Stimulated activated CD4-positive, alpha-beta T cell treated with anti-CD3 and anti-CD28 coated beads, Interleukin-1b, Interleukin-23, amount 100 ng/mL, for 24 hours (primary cell): ENCODE measurements at regions not wholly inside any gene's neighbourhood (a gene's known extent, or its start where the extent isn't known, plus 50 kb on each side); places are given as distances from the start of the nearest gene placed in this dataset.
A peak's percentile ranks its signal among the peaks of the same experiment; 100 is the strongest.

Experiments used
- DNase-seq, 4 experiments: peaks; one replicate each; pipeline ENCODE4 v3.0.0-alpha.2; 2020; ENCODE audit warnings: low read depth in 4 of 4, low spot score in 1 of 4

DNA sequence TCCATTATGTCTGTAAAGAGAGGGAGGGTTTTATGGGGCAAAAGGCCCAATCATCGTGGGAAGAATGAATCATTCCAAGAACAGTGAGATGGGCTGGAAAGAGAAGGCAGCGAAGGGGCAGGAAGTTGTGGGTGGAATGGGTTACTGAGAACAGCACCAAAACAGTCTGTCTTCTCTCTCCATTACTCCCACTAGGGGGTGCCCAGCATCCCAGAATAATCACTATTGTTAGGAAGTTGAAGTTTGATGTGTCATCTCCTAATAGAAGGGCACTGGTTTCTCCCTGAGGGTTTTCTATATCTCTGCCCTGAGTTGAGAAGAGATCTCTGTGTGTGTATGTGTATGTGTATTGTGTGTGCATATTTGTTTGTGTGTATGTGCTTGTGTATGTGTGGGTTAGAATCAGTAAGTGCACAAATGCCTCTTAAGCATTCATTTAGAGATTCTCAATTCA, 76.6 kb upstream of the MAP4K3 start:
- peak; percentile 33 to 67 (median 46) for DNase-seq

- no peak for DNase-seq
Measured at GRCh38 chr2:39514825-39515224, 77.7 kb upstream of the MAP4K3 start.

GRCh38 chr2:39515273-39515896, 78.3 kb upstream of the MAP4K3 start:
- no peak for DNase-seq

- DNase-seq: no peak
Measured at GRCh38 chr2:39515897-39516346, 78.8 kb upstream of the MAP4K3 start.

GRCh38 chr2:39516347-39517101, 79.4 kb upstream of the MAP4K3 start:
- no peak for DNase-seq

DNA sequence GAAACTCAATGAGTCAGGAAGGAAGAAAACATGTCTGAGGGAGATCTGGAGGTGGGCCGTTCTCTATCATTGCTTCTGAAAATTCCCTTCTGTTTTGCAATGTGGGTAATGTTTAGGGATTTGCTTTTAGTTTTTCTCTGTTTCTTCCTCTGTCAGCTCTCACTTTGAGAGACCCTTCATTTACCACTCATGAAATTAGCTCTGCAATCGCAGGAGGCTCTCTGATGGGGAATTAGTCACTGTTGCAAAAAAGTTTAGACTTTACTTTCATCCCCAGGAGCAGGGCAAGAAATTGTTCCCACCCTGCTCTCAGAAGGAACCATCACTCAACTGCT, 80.0 kb upstream of the MAP4K3 start:
- no peak for DNase-seq

GRCh38 chr2:39517622-39518021, 80.5 kb upstream of the MAP4K3 start:
- DNase-seq: no peak

GRCh38 chr2:39519886-39520285, 82.8 kb upstream of the MAP4K3 start:
- no peak for DNase-seq

- DNase-seq: no peak
Measured at GRCh38 chr2:39521876-39522517, 84.9 kb upstream of the MAP4K3 start.

- no peak for DNase-seq
Measured at GRCh38 chr2:39522518-39522877, 85.4 kb upstream of the MAP4K3 start.

- no peak for DNase-seq
Measured at GRCh38 chr2:39523308-39524044, 86.4 kb upstream of the MAP4K3 start.

- DNase-seq: no peak
Measured at GRCh38 chr2:39524061-39524460, 87.0 kb upstream of the MAP4K3 start.

- no peak for DNase-seq
Measured at GRCh38 chr2:39524756-39525635, 87.9 kb upstream of the MAP4K3 start.

DNA sequence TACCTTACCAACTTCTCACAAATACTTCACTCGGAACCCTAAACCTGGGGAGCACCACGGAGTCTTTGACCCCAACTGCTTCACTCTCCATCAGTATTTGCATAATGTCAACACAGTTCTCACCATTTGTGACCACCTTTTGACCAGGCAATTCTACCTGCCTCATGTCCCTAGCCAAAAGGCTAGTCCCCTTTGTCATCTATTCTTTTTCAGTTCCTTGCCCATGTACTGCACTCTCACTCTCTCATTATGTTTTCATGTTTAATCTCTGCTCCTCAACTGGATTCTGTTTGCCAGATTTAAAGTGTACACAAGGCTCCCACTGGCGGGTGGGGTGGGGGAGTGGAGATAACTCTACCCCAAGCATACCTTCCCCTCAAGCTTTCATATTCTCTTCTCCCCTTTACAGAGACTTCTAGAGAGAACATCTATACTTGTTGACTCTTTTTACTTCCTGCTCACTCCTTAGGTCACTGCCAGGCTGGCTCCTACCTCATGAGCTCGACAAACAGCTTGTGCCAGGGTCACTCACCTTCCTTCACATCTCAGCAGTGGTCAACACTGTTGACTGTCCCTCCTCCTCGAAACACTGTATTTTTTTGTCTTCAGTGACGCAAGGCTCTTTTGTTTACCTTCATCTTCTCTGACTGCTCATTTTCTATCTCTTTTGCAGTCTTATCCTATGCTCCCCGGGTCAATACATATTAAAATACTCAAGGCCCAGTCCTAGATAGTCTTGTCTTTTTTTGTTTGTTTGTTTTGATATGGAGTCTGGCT, 88.7 kb upstream of the MAP4K3 start:
- DNase-seq: no peak

DNA sequence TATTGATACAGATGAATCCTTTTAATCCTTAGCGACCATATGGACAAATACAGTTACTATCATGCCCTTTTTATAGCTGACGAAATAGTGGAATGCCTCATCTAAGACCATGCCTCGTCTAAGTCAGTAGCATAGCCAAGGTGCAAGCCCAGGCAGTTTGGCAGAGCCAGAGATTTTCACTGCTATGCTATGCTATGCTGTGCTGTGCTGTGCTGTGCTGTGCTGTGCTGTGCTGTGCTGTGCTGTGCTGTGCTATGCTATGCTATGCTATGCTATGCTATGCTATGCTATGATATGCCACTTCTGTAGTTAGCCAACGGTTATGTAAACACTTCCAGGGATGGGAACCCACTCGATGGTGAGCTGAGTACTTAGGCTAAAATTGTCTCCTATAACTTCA, 91.6 kb upstream of the MAP4K3 start:
- DNase-seq: no peak

DNA sequence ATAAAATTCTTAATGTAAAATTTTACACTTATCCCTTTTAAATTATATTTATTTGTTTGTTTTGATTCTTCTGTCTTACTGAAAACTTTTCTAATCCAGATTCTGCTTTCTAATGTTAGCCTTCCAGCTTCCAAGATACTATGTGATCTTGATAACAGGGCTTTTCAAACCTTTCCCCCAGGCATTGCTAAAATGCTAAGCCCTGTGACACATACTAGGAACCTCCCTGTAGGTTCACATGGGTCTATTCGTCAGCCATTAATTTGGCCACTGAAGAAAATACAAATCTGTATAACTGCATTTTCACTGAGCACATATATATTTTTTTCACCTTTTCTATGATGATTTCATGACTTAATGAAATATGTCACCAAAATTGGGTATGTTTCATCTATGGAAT, 92.8 kb upstream of the MAP4K3 start:
- DNase-seq: no peak

GRCh38 chr2:39530411-39530866, 93.4 kb upstream of the MAP4K3 start:
- no peak for DNase-seq

DNA sequence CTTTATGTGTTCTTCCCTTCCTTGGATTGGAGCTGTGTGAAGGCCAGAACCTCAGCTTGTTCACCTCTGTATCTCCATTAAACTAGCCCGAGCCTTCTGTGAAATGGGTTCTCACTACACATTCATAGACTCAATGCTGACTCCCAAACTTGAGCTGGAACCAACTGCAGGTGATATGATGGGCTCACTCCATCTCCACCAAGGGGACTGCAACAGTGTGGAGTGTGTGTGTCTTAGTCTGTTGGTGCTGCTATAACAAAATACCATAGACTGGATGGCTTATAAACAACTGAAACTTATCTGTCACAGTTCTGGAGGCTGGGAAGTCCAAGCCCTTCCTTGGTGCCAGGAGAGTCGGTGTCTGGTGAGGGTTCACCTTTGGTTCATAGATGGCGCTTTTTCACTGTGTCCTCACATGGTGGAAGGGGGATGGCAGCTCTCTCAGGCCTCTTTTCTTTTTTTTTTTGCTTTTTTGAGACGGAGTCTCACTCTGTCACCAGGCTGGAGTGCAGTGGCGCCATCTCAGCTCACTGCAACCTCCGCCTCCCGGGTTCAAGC, 94.2 kb upstream of the MAP4K3 start:
- DNase-seq: no peak

GRCh38 chr2:39532933-39533332, 95.8 kb upstream of the MAP4K3 start:
- no peak for DNase-seq
